Endothelial cell of umbilical vein (primary cell): ENCODE measurements at regions not wholly inside any gene's neighbourhood (a gene's known extent, or its start where the extent isn't known, plus 50 kb on each side); places are given as distances from the start of the nearest gene placed in this dataset.

ENCODE experiments used
- EZH2 ChIP-seq: IDR thresholded peaks from 2 replicates; pipeline ENCODE4 v1.6.1; 2012; ENCODE audit warnings: borderline replicate concordance, low read depth, mild to moderate bottlenecking, moderate library complexity, low read length, inconsistent platforms; ENCODE audit not compliant: severe bottlenecking
- TF ChIP-seq, protein P1 (sequence below), 2 donors: IDR thresholded peaks; 1 replicate in 1 of 2; 2 replicates in 1 of 2; pipeline ENCODE4 v1.5.1; 2011; ENCODE audit warnings: low read length in 2 of 2, mild to moderate bottlenecking in 2 of 2, moderate library complexity in 2 of 2, control low read depth in 1 of 2, inconsistent platforms in 1 of 2, low read depth in 1 of 2; ENCODE audit not compliant: insufficient read depth in 1 of 2; ENCODE audit errors: extremely low read depth in 1 of 2
- TF ChIP-seq, protein P2 (sequence below): IDR thresholded peaks from 2 replicates; pipeline ENCODE4 v1.6.1; 2011; ENCODE audit not compliant: insufficient read depth, insufficient read length

DNA sequence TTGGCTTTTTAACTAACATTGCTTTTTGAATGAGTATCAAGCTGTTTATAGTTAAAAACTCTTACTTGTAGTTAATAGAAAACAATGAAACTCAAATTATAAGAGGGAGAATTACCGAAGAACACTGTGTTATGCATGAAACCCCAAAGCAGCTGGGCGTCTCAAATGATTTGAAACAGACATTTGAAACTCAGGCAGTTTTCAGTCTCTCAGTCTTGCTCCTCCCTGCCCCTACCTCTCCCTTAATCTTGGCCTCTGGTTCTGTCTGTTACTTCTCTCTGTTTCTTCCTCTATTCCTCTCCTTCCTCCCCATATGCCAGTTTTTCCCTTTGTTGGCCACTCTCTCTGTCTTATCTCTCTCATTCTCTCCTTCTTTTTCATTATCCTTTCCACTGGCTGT is 118.3 kb upstream of the SYNPR start:
- TF ChIP-seq, protein P1, sequence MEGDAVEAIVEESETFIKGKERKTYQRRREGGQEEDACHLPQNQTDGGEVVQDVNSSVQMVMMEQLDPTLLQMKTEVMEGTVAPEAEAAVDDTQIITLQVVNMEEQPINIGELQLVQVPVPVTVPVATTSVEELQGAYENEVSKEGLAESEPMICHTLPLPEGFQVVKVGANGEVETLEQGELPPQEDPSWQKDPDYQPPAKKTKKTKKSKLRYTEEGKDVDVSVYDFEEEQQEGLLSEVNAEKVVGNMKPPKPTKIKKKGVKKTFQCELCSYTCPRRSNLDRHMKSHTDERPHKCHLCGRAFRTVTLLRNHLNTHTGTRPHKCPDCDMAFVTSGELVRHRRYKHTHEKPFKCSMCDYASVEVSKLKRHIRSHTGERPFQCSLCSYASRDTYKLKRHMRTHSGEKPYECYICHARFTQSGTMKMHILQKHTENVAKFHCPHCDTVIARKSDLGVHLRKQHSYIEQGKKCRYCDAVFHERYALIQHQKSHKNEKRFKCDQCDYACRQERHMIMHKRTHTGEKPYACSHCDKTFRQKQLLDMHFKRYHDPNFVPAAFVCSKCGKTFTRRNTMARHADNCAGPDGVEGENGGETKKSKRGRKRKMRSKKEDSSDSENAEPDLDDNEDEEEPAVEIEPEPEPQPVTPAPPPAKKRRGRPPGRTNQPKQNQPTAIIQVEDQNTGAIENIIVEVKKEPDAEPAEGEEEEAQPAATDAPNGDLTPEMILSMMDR (IDR thresholded peaks at IDR 0.05; ENCODE audit: extremely low read depth in 1 of 2, insufficient read depth in 1 of 2, low read depth in 1 of 2, low read length in 2 of 2) = no peak
- TF ChIP-seq EZH2 = no peak
- TF ChIP-seq, protein P2, sequence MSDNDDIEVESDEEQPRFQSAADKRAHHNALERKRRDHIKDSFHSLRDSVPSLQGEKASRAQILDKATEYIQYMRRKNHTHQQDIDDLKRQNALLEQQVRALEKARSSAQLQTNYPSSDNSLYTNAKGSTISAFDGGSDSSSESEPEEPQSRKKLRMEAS = no peak
